ENCODE measurements at regions not wholly inside any gene's neighbourhood (a gene's known extent, or its start where the extent isn't known, plus 50 kb on each side); places are given as distances from the start of the nearest gene placed in this dataset.

GRCh38 chr4:135533053-135533452, 1331.5 kb upstream of the PABPC4L start:
- TF ChIP-seq CTCF (IDR thresholded peaks at IDR 0.05; ENCODE audit: control extremely low read depth, extremely low read depth, low read depth, missing control alignments): no peak
- CTCF ChIA-PET: no interaction called here
- DNase-seq (ENCODE audit: extremely low spot score): no peak
- POLR2A ChIA-PET: no interaction called here

GRCh38 chr4:135532132-135532531, 1330.5 kb upstream of the PABPC4L start:
- CTCF ChIA-PET: no interaction called here
- POLR2A ChIA-PET: no interaction called here
- DNase-seq (ENCODE audit: extremely low spot score): no peak
- TF ChIP-seq CTCF (IDR thresholded peaks at IDR 0.05; ENCODE audit: control extremely low read depth, extremely low read depth, low read depth, missing control alignments): no peak

- CTCF ChIA-PET: no interaction called here
- DNase-seq (ENCODE audit: extremely low spot score): no peak
- no peak for TF ChIP-seq CTCF (IDR thresholded peaks at IDR 0.05; ENCODE audit: control extremely low read depth, extremely low read depth, low read depth, missing control alignments)
- POLR2A ChIA-PET: no interaction called here
Observed at GRCh38 chr4:135515295-135515694, 1313.7 kb upstream of the PABPC4L start.

- no peak for TF ChIP-seq CTCF (IDR thresholded peaks at IDR 0.05; ENCODE audit: control extremely low read depth, extremely low read depth, low read depth, missing control alignments)
- DNase-seq (ENCODE audit: extremely low spot score): no peak
- ChIA-PET POLR2A (no interaction called here), CTCF (no interaction called here)
Observed at GRCh38 chr4:135510582-135510981, 1309.0 kb upstream of the PABPC4L start.

GRCh38 chr4:135508006-135508714, 1306.6 kb upstream of the PABPC4L start:
- DNase-seq (ENCODE audit: extremely low spot score): no peak
- TF ChIP-seq CTCF (IDR thresholded peaks at IDR 0.05; ENCODE audit: control extremely low read depth, extremely low read depth, low read depth, missing control alignments): no peak
- POLR2A ChIA-PET: no interaction called here
- CTCF ChIA-PET: no interaction called here

GRCh38 chr4:135497563-135498152, 1296.1 kb upstream of the PABPC4L start:
- TF ChIP-seq CTCF (IDR thresholded peaks at IDR 0.05; ENCODE audit: control extremely low read depth, extremely low read depth, low read depth, missing control alignments): no peak
- CTCF ChIA-PET: no interaction called here
- POLR2A ChIA-PET: no interaction called here
- no peak for DNase-seq (ENCODE audit: extremely low spot score)
